ENCODE measurements at regions not wholly inside any gene's neighbourhood (a gene's known extent, or its start where the extent isn't known, plus 50 kb on each side); places are given as distances from the start of the nearest gene placed in this dataset.

GRCh38 chr12:132393245-132393795 is 63.9 kb upstream of the GALNT9 start:
- DNase-seq, result no peak

GRCh38 chr12:132392389-132393244 is 63.2 kb upstream of the GALNT9 start:
- no peak for DNase-seq

GRCh38 chr12:132391326-132392041 is 62.1 kb upstream of the GALNT9 start:
- no peak for DNase-seq

- DNase-seq, result no peak
Measured at GRCh38 chr12:132390287-132391076, 61.1 kb upstream of the GALNT9 start.

GRCh38 chr12:132389526-132390286 is 60.3 kb upstream of the GALNT9 start:
- no peak for DNase-seq

- no peak for DNase-seq
Measured at GRCh38 chr12:132389026-132389425, 59.6 kb upstream of the GALNT9 start.

- DNase-seq, result no peak
Measured at GRCh38 chr12:132388379-132389015, 59.1 kb upstream of the GALNT9 start.

GRCh38 chr12:132386926-132387497 is 57.6 kb upstream of the GALNT9 start:
- no peak for DNase-seq

GRCh38 chr12:132385923-132386751 is 56.7 kb upstream of the GALNT9 start:
- DNase-seq, result no peak

- no peak for DNase-seq
Measured at GRCh38 chr12:132384916-132385774, 55.8 kb upstream of the GALNT9 start.

- no peak for DNase-seq
Measured at GRCh38 chr12:132380641-132381040, 51.3 kb upstream of the GALNT9 start.

- DNase-seq, result no peak
Measured at GRCh38 chr12:132379996-132380395, 50.6 kb upstream of the GALNT9 start.

GRCh38 chr12:132379576-132379975 is 50.2 kb upstream of the GALNT9 start:
- no peak for DNase-seq

Measured in NCI-H1092 treated with DMSO at 0.1 percent for 48 hours (cell line).